Coronary artery (tissue), 2 donors: ENCODE measurements at regions not wholly inside any gene's neighbourhood (a gene's known extent, or its start where the extent isn't known, plus 50 kb on each side); places are given as distances from the start of the nearest gene placed in this dataset.

Experiments used
- DNase-seq: peaks from one replicate; pipeline ENCODE4 v3.0.0-alpha.2; 2017; ENCODE audit warnings: low spot score
- H3K27ac ChIP-seq, 2 donors: fragments of 200-600 bp; sonication (generic); one replicate each; pipeline ENCODE4 v1.5.1; 2016 to 2019
- H3K4me3 ChIP-seq: fragments of 200-600 bp; sonication (generic); 2 replicates; pipeline ENCODE4 v1.5.1; 2016; ENCODE audit warnings: mild to moderate bottlenecking, moderate library complexity
- TF ChIP-seq, protein P1 (sequence below): fragments of 200-600 bp; sonication (generic); IDR thresholded peaks from one replicate; pipeline ENCODE4 v1.5.1; 2019; ENCODE audit warnings: antibody characterized with exemption

DNA sequence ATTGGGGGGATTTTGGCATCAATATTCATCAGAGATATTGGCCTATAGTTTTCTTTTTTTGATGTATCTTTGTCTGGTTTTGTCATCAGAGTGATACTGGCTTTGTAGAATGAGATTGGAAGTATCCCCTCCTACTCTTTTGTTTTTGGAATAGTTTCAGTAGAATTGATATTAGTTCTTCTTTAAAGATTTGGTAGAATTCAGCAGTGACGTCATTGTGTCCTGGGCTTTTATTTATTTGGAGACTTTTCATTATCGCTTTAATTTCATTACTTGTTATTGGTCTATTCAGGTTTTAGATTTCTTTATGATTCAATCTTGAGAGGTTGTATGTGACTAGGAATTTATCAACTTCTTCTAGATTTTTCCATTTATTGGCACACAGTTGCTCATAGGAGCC is 825.5 kb upstream of the NXPH2 start:
- H3K4me3 ChIP-seq, result no peak overlapping the region
- TF ChIP-seq, protein P1, sequence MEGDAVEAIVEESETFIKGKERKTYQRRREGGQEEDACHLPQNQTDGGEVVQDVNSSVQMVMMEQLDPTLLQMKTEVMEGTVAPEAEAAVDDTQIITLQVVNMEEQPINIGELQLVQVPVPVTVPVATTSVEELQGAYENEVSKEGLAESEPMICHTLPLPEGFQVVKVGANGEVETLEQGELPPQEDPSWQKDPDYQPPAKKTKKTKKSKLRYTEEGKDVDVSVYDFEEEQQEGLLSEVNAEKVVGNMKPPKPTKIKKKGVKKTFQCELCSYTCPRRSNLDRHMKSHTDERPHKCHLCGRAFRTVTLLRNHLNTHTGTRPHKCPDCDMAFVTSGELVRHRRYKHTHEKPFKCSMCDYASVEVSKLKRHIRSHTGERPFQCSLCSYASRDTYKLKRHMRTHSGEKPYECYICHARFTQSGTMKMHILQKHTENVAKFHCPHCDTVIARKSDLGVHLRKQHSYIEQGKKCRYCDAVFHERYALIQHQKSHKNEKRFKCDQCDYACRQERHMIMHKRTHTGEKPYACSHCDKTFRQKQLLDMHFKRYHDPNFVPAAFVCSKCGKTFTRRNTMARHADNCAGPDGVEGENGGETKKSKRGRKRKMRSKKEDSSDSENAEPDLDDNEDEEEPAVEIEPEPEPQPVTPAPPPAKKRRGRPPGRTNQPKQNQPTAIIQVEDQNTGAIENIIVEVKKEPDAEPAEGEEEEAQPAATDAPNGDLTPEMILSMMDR, result no peak
- DNase-seq, result no peak
- no peak overlapping the region for H3K27ac ChIP-seq

DNA sequence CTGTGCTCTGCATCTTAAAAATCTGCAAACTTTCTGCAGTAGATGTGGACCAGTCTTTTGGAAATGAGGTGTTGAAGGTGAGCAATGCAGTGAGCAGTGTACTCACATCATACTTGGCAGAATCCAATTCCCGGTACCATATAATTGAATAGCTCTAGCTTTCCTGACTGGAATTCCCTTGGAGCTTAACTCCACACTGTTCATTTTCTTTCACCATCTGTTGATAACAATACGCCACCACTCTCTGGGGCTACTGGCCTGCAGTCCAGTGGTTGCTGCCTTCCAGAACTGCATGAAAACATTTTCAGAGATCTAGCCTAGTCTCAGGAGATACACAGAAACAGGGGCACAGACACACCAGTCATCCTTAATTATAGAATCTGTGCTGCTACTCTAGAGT is 820.0 kb upstream of the NXPH2 start:
- Histone ChIP-seq H3K27ac (no peak overlapping the region), H3K4me3 (no peak overlapping the region)
- no peak for DNase-seq
- TF ChIP-seq, protein P1, result no peak

DNA sequence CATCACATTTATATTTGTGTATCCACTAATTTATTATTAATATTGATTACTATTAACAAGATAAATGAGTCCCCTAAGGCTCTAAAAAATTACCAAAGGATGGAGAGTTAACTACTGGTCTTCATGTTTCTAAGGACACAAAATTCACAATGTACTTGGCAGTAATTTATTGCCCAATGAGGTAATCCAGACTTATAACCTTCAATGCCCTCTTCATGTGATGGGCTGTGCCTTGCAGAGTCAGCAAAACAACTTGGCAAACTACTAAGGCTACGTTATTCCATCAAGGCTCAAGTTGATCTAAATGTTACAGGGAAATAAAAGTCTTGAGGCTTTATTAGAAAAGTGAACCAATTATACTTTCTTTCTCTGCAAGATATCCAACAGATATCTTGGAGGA is 804.9 kb upstream of the NXPH2 start:
- TF ChIP-seq, protein P1, result no peak
- Histone ChIP-seq H3K27ac (no peak overlapping the region), H3K4me3 (no peak overlapping the region)
- DNase-seq, result no peak

DNA sequence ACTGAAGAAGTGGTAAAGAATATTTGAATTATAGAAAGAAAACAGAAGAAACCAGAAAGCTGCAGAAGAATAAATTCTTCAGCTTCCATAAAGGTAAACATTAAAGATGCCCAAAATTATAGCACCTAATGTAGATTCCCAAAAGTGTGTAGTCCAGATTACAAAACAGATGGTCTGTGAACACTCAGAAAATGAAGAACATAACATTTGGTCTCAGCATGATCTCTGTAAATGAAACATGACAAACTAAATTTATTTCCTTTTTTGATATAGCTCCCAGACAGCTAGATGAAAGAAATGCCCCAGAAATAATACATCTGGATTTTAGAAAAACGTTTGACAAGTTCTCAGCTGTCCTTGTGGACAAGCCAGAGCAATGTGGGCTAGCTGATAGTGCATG is 794.2 kb upstream of the NXPH2 start:
- Histone ChIP-seq H3K4me3 (no peak overlapping the region), H3K27ac (no peak overlapping the region)
- TF ChIP-seq, protein P1, result no peak
- no peak for DNase-seq

DNA sequence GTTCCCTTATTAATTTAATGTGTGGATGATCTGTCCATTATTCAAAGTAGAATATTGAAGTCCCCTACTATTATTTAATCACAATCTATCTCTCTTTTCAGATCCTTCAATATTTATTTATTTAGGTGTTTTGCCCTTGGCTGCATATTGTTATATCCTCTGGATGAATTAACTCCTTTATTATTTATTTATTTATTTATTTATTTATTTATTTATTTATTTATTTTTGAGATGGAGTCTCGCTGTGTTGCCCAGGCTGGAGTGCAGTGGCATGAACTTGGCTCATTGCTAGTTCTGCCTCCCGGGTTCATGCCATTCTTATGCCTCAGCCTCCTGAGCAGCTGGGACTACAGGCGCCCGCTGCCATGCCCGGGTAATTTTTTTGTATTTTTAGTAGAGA is 776.6 kb upstream of the NXPH2 start:
- no peak for DNase-seq
- TF ChIP-seq, protein P1, result no peak
- Histone ChIP-seq H3K27ac (no peak overlapping the region), H3K4me3 (no peak overlapping the region)

DNA sequence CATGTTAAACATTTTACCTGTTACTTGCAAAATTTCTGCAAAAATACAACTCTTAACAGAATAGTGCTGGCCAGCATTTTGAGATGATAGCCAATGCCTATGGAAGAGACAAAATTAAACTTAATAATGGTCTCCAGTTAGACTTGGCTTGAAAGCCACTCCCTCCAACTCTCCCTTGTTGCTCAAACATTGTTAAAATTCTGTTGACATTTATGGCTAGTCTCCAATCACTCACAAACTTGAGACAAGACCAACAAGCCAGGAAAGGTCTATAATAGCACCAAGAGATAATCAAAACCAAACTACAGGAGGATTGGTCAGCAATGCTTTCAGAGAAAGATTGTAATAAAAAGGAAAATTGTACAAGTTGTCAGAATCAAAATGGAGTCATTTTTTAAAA is 770.7 kb upstream of the NXPH2 start:
- H3K27ac ChIP-seq, result no peak overlapping the region
- DNase-seq, result no peak
- no peak overlapping the region for H3K4me3 ChIP-seq
- TF ChIP-seq, protein P1, result no peak

DNA sequence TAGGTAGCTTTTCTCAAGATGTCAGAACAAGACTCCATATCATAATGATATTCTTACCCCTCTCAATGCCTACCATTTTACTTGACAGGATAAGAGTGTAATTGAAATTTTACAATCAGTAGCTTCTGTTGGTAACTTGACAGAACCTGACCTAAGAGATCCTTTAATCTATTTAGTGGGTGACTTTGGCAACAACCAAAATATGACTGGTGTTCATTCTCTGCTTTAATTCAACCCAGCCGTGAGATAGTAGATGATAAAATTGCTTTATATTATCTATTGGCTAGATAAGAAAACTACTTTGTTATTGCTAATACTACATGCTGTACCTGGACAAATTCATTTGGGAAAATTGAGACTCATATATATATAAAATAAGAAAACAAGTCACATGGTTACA is 770.2 kb upstream of the NXPH2 start:
- no peak for DNase-seq
- Histone ChIP-seq H3K27ac (no peak overlapping the region), H3K4me3 (no peak overlapping the region)
- TF ChIP-seq, protein P1, result no peak
